IMR-90 (cell line): ENCODE measurements at regions not wholly inside any gene's neighbourhood (a gene's known extent, or its start where the extent isn't known, plus 50 kb on each side); places are given as distances from the start of the nearest gene placed in this dataset.
A peak's percentile ranks its signal among the peaks of the same experiment; 100 is the strongest.

Experiments used
- ATAC-seq: fragments of 200-7000 bp; cut with Tn5 transposase; 2 replicates; pipeline ENCODE4 v1.9.1; 2020; ENCODE audit warnings: low read depth, mild to moderate bottlenecking, moderate library complexity
- BruUV-seq: library from RNA; stranded (reverse); fragments of 400-500 nt; replicated peaks from 2 replicates; lab custom pipeline; 2021; lab: Mats Ljungman, UMichigan
- CTCF ChIA-PET: fragments of 300-600 bp; formaldehyde crosslinking; extraction: SDS; loops from one replicate; lab custom pipeline; 2021; ENCODE audit warnings: antibody characterized with exemption; lab: Yijun Ruan, JAX
- POLR2A ChIA-PET: fragments of 300-600 bp; sonication (Branson Sonifier 250); formaldehyde crosslinking; loops from one replicate; lab custom pipeline; 2022; ENCODE audit warnings: antibody characterized with exemption; ENCODE audit not compliant: unreplicated experiment; lab: Charles Lee
- DNase-seq: peaks from one replicate; pipeline ENCODE4 v3.0.0; 2013
- H2AFZ ChIP-seq: replicated peaks from 2 replicates; pipeline ENCODE3; 2013; ENCODE audit warnings: low read length, mild to moderate bottlenecking; ENCODE audit not compliant: poor library complexity
- H2AK5ac ChIP-seq: 2 replicates; pipeline ENCODE4 v1.6.1; 2013; ENCODE audit warnings: low read depth, low read length, inconsistent platforms
- H2AK9ac ChIP-seq: replicated peaks from 2 replicates; pipeline ENCODE3; 2013; ENCODE audit warnings: mild to moderate bottlenecking, low read depth, low read length, moderate library complexity; ENCODE audit not compliant: poor library complexity
- H2BK120ac ChIP-seq: 2 replicates; pipeline ENCODE4 v1.6.1; 2013; ENCODE audit warnings: low read depth, low read length, inconsistent platforms
- H2BK15ac ChIP-seq: 3 replicates; pipeline ENCODE4 v1.6.1; 2013; ENCODE audit warnings: low read depth, low read length, inconsistent platforms
- H2BK20ac ChIP-seq: 2 replicates; pipeline ENCODE4 v1.6.1; 2013; ENCODE audit warnings: low read depth, mild to moderate bottlenecking, inconsistent platforms, low read length, moderate library complexity
- H2BK5ac ChIP-seq: 2 replicates; pipeline ENCODE4 v1.6.1; 2013; ENCODE audit warnings: mild to moderate bottlenecking, low read depth, low read length, inconsistent platforms; ENCODE audit not compliant: poor library complexity, severe bottlenecking
- H3K14ac ChIP-seq: replicated peaks from 2 replicates; pipeline ENCODE4 v1.6.1; 2013; ENCODE audit warnings: low read depth, low read length, inconsistent platforms
- H3K18ac ChIP-seq: 2 replicates; pipeline ENCODE4 v1.6.1; 2013; ENCODE audit warnings: low read depth, low read length, control low read depth
- H3K23ac ChIP-seq: 2 replicates; pipeline ENCODE4 v1.6.1; 2013; ENCODE audit warnings: low read depth, low read length, inconsistent platforms
- H3K27ac ChIP-seq: 2 replicates; pipeline ENCODE4 v1.5.1; 2013; ENCODE audit warnings: mild to moderate bottlenecking, control low read depth, low read length; ENCODE audit not compliant: insufficient read depth
- H3K27me3 ChIP-seq: 2 replicates; pipeline ENCODE4 v1.6.1; 2013; ENCODE audit warnings: low read length; ENCODE audit not compliant: control insufficient read depth, insufficient read depth
- H3K36me3 ChIP-seq: 2 replicates; pipeline ENCODE4 v1.6.1; 2013; ENCODE audit warnings: low read length, mixed read lengths; ENCODE audit not compliant: control insufficient read depth, insufficient read depth
- H3K4ac ChIP-seq: 2 replicates; pipeline ENCODE4 v1.6.1; 2013; ENCODE audit warnings: low read depth, low read length, inconsistent platforms
- H3K4me1 ChIP-seq: 2 replicates; pipeline ENCODE4 v1.6.1; 2013; ENCODE audit warnings: low read length, mixed read lengths; ENCODE audit not compliant: control insufficient read depth, insufficient read depth
- H3K4me2 ChIP-seq: 2 replicates; pipeline ENCODE4 v1.6.1; 2013; ENCODE audit warnings: low read depth, mild to moderate bottlenecking, control low read depth, low read length, moderate library complexity
- H3K4me3 ChIP-seq: 2 replicates; pipeline ENCODE4 v1.5.1; 2013; ENCODE audit warnings: low read depth, mild to moderate bottlenecking, control low read depth, low read length, moderate library complexity; ENCODE audit not compliant: insufficient read depth
- H3K56ac ChIP-seq: 2 replicates; pipeline ENCODE4 v1.6.1; 2013; ENCODE audit warnings: low read length, inconsistent platforms; ENCODE audit not compliant: insufficient read depth; ENCODE audit errors: extremely low read depth
- H3K79me1 ChIP-seq, 2 experiments: 2 replicates each; pipeline ENCODE4 v1.6.1; 2013; ENCODE audit warnings: low read length in 2 of 2, inconsistent platforms in 1 of 2, low read depth in 1 of 2
- H3K9ac ChIP-seq: 2 replicates; pipeline ENCODE4 v1.6.1; 2013; ENCODE audit warnings: low read depth, low read length, control low read depth
- H3K9me1 ChIP-seq: 2 replicates; pipeline ENCODE4 v1.6.1; 2013; ENCODE audit warnings: low read length, inconsistent platforms; ENCODE audit not compliant: insufficient read depth
- H3K9me3 ChIP-seq: 2 replicates; pipeline ENCODE4 v1.6.1; 2013; ENCODE audit warnings: low read length; ENCODE audit not compliant: control insufficient read depth, insufficient read depth
- H4K20me1 ChIP-seq: 2 replicates; pipeline ENCODE4 v1.6.1; 2013; ENCODE audit warnings: low read length, inconsistent platforms; ENCODE audit not compliant: insufficient read depth
- H4K5ac ChIP-seq: 2 replicates; pipeline ENCODE4 v1.6.1; 2013; ENCODE audit warnings: mild to moderate bottlenecking, low read depth, low read length, control low read depth
- H4K8ac ChIP-seq, 2 experiments: 2 replicates each; pipeline ENCODE4 v1.6.1; 2013; ENCODE audit warnings: low read depth in 2 of 2, low read length in 2 of 2, control low read depth in 1 of 2, inconsistent platforms in 1 of 2
- H4K91ac ChIP-seq: 2 replicates; pipeline ENCODE4 v1.6.1; 2013; ENCODE audit warnings: low read depth, low read length, inconsistent platforms; ENCODE audit not compliant: insufficient read depth
- BHLHE40 ChIP-seq: fragments of 150-350 bp; IDR thresholded peaks from 2 replicates; pipeline ENCODE4 v1.6.1; 2016; ENCODE audit warnings: mild to moderate bottlenecking, low read depth, low read length
- CEBPB ChIP-seq: IDR thresholded peaks from 2 replicates; pipeline ENCODE4 v1.6.1; 2012; ENCODE audit warnings: low read depth, low read length, improper control_type of control experiment
- FOS ChIP-seq: fragments of 150-350 bp; IDR thresholded peaks from 2 replicates; pipeline ENCODE4 v1.6.1; 2016; ENCODE audit warnings: low read depth, low read length
- MAFK ChIP-seq: IDR thresholded peaks from 2 replicates; pipeline ENCODE4 v1.6.1; 2012; ENCODE audit warnings: low read depth, low read length, improper control_type of control experiment
- MAZ ChIP-seq: IDR thresholded peaks from 2 replicates; pipeline ENCODE4 v1.6.1; 2012; ENCODE audit warnings: low read depth, mild to moderate bottlenecking, low read length, improper control_type of control experiment, moderate library complexity, borderline replicate concordance
- MXI1 ChIP-seq: IDR thresholded peaks from 2 replicates; pipeline ENCODE4 v1.6.1; 2012; ENCODE audit warnings: low read depth, mild to moderate bottlenecking, low read length, moderate library complexity, borderline replicate concordance
- POLR2A ChIP-seq: IDR thresholded peaks from 2 replicates; pipeline ENCODE4 v1.6.1; 2012; ENCODE audit warnings: mild to moderate bottlenecking, low read depth, low read length
- RAD21 ChIP-seq: IDR thresholded peaks from 2 replicates; pipeline ENCODE4 v1.6.1; 2012; ENCODE audit warnings: low read length, improper control_type of control experiment
- RCOR1 ChIP-seq: IDR thresholded peaks from 2 replicates; pipeline ENCODE4 v1.6.1; 2012; ENCODE audit warnings: mild to moderate bottlenecking, low read length, improper control_type of control experiment; ENCODE audit not compliant: insufficient replicate concordance
- RFX5 ChIP-seq: IDR thresholded peaks from 2 replicates; pipeline ENCODE4 v1.8.0; 2012; ENCODE audit warnings: low read depth, mild to moderate bottlenecking, low read length, moderate library complexity
- SMC3 ChIP-seq: fragments of 150-350 bp; IDR thresholded peaks from 2 replicates; pipeline ENCODE4 v1.6.1; 2016; ENCODE audit warnings: low read depth, mild to moderate bottlenecking, antibody characterized with exemption, low read length, moderate library complexity
- USF2 ChIP-seq: fragments of 150-350 bp; IDR thresholded peaks from 2 replicates; pipeline ENCODE4 v1.6.1; 2017; ENCODE audit warnings: mild to moderate bottlenecking, antibody characterized with exemption, low read length, low read depth
- WGBS, 2 experiments: methylation state at CpG; one replicate each; pipeline versions ENCODE4 v1.1.5 to v1.1.7; 2013; ENCODE audit warnings: missing lambda C conversion rate in 2 of 2; ENCODE audit not compliant: insufficient read length in 1 of 2; ENCODE audit errors: extremely low coverage in 2 of 2; 5-methylcytosine and 5-hydroxymethylcytosine counted together
- dilution Hi-C: fragments of 300-500 bp; cut with HindIII; formaldehyde crosslinking; loops from one replicate; pipeline ENCODE4 v1.14.3; 2018; ENCODE audit warnings: low sequenced_read_pairs; ENCODE audit not compliant: unreplicated experiment
- in situ Hi-C: fragments of 300-500 bp; cut with MboI; formaldehyde crosslinking; loops from 3 replicates; pipeline ENCODE4 v1.14.3; 2019; ENCODE audit warnings: low sequenced_read_pairs, inconsistent platforms, mixed read lengths
- intact Hi-C: fragments of 100-400 bp; cut with micrococcal nuclease; formaldehyde crosslinking; loops from 2 replicates; pipeline ENCODE4 v1.10.0; 2022
- TF ChIP-seq, protein P1 (sequence below): conservative IDR thresholded peaks from 2 replicates; pipeline ENCODE4 v1.5.1; 2012; ENCODE audit warnings: mild to moderate bottlenecking, low read depth, low read length, improper control_type of control experiment
- TF ChIP-seq, protein P2 (sequence below): fragments of 150-350 bp; IDR thresholded peaks from 2 replicates; pipeline ENCODE4 v1.6.1; 2016; ENCODE audit warnings: low read depth, mild to moderate bottlenecking, low read length, moderate library complexity, borderline replicate concordance

DNA sequence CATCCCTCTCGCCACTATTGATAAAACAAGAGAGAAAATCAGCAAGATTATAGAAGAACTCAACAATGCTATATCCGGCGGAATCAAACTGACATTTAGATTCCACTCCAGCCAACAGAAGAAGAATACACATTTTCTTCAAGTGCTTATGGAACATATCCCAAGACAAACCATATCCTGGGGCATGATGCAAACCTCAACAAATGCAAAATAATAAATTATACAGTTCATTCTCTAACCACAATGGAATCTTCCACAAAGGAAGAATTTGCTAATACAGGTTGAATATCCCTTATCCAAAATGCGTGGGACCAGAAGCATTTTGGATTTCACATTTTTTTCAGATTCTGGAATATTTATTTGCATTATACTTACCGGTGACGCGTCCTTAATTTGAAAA, 51.4 kb upstream of the YPEL5 start:
- no peak overlapping the region for H3K9ac ChIP-seq
- H2BK15ac ChIP-seq: no peak overlapping the region
- H3K18ac ChIP-seq: no peak overlapping the region
- H3K14ac ChIP-seq: no peak overlapping the region
- no peak overlapping the region for H4K8ac ChIP-seq
- H2BK20ac ChIP-seq: no peak overlapping the region
- TF ChIP-seq USF2 (no peak), MAFK (no peak), RCOR1 (no peak), CEBPB (no peak), MXI1 (no peak), MAZ (no peak), RAD21 (no peak), FOS (no peak), POLR2A (no peak), RFX5 (no peak), BHLHE40 (no peak), SMC3 (no peak)
- TF ChIP-seq, protein P1, sequence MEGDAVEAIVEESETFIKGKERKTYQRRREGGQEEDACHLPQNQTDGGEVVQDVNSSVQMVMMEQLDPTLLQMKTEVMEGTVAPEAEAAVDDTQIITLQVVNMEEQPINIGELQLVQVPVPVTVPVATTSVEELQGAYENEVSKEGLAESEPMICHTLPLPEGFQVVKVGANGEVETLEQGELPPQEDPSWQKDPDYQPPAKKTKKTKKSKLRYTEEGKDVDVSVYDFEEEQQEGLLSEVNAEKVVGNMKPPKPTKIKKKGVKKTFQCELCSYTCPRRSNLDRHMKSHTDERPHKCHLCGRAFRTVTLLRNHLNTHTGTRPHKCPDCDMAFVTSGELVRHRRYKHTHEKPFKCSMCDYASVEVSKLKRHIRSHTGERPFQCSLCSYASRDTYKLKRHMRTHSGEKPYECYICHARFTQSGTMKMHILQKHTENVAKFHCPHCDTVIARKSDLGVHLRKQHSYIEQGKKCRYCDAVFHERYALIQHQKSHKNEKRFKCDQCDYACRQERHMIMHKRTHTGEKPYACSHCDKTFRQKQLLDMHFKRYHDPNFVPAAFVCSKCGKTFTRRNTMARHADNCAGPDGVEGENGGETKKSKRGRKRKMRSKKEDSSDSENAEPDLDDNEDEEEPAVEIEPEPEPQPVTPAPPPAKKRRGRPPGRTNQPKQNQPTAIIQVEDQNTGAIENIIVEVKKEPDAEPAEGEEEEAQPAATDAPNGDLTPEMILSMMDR: no peak
- TF ChIP-seq, protein P2, sequence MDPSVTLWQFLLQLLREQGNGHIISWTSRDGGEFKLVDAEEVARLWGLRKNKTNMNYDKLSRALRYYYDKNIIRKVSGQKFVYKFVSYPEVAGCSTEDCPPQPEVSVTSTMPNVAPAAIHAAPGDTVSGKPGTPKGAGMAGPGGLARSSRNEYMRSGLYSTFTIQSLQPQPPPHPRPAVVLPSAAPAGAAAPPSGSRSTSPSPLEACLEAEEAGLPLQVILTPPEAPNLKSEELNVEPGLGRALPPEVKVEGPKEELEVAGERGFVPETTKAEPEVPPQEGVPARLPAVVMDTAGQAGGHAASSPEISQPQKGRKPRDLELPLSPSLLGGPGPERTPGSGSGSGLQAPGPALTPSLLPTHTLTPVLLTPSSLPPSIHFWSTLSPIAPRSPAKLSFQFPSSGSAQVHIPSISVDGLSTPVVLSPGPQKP: no peak
- H3K4me3 ChIP-seq: no peak overlapping the region
- no peak overlapping the region for H2AFZ ChIP-seq
- no peak for ATAC-seq
- H3K79me1 ChIP-seq: no peaks in the 10 kb centered on the region
- ChIA-PET POLR2A (no interaction called here), CTCF (interaction anchor here (1.1 kb wide), 1 partner anchor 19 kb away, joined by 5 read pairs; no protein-coding TSS in a partner anchor)
- no peak overlapping the region for H3K4ac ChIP-seq
- dilution Hi-C loops (no loop called here), intact Hi-C loops (no loop called here), in situ Hi-C loops (no loop called here)
- H3K23ac ChIP-seq: no peak overlapping the region
- H4K91ac ChIP-seq: no peak overlapping the region
- no peak overlapping the region for H3K4me2 ChIP-seq
- H3K9me1 ChIP-seq: no peaks in the 10 kb centered on the region
- no peaks in the 10 kb centered on the region for H4K20me1 ChIP-seq
- H2AK9ac ChIP-seq: no peak overlapping the region
- no peak overlapping the region for H3K56ac ChIP-seq
- peak; percentile 7 for DNase-seq
- H3K27me3 ChIP-seq: peaks cover 16% of the 10 kb centered on the region
- H4K5ac ChIP-seq: no peak overlapping the region
- no peaks in the 10 kb centered on the region for H3K36me3 ChIP-seq
- no peaks in the 10 kb centered on the region for H3K4me1 ChIP-seq
- H2BK120ac ChIP-seq: no peak overlapping the region
- H3K9me3 ChIP-seq: no peaks in the 10 kb centered on the region
- no peak overlapping the region for H3K27ac ChIP-seq
- BruUV-seq: no TSS peak
- H2AK5ac ChIP-seq: no peak overlapping the region
- no CpG with 5 or more reads among the region's 7 CpGs for WGBS, 2 experiments
- H2BK5ac ChIP-seq: no peak overlapping the region
